Epithelial cell of proximal tubule (primary cell): ENCODE measurements at regions not wholly inside any gene's neighbourhood (a gene's known extent, or its start where the extent isn't known, plus 50 kb on each side); places are given as distances from the start of the nearest gene placed in this dataset.

Source experiments
- DNase-seq: peaks from one replicate; pipeline ENCODE4 v3.0.0-alpha.2; 2011; ENCODE audit warnings: low read depth
- H3K4me3 ChIP-seq: 2 replicates; pipeline ENCODE4 v1.5.1; 2011; ENCODE audit warnings: low read depth, mild to moderate bottlenecking, low read length
- TF ChIP-seq, protein P1 (sequence below): conservative IDR thresholded peaks from 2 replicates; pipeline ENCODE4 v1.5.1; 2012; ENCODE audit warnings: low read depth, mild to moderate bottlenecking, low read length

DNA sequence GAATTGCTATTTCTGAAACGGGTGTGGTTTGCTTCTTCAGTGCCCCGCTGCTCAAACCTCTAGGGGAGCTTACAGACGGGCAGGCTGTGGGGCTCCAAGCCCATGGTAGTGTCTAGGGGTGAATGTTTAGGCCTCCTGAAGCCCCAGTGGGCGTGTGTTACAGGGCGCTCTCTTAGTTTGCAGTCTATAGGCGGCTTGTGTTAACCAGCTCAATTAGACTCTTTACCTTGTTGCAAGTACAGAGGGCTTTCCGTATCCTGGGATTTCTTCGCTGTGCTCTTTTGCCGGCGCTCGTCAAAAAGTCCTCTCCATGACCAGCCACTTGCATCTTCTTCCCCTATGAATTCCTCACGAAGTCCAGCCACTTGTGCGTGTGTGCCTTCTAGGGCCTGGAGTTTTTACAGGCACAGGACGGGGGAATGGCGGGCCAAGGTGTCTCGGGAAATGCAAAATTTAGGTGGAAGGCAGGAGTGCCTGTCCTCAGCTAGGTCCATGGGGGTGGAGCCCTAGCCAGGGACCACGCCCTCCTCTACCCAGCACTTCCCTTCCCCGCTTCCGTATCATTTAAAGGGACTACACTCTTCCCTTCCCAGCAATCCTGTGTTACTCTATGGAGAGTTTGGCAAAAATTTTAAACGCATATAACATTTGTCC is 94.5 kb downstream of the HTR1B start:
- TF ChIP-seq, protein P1, sequence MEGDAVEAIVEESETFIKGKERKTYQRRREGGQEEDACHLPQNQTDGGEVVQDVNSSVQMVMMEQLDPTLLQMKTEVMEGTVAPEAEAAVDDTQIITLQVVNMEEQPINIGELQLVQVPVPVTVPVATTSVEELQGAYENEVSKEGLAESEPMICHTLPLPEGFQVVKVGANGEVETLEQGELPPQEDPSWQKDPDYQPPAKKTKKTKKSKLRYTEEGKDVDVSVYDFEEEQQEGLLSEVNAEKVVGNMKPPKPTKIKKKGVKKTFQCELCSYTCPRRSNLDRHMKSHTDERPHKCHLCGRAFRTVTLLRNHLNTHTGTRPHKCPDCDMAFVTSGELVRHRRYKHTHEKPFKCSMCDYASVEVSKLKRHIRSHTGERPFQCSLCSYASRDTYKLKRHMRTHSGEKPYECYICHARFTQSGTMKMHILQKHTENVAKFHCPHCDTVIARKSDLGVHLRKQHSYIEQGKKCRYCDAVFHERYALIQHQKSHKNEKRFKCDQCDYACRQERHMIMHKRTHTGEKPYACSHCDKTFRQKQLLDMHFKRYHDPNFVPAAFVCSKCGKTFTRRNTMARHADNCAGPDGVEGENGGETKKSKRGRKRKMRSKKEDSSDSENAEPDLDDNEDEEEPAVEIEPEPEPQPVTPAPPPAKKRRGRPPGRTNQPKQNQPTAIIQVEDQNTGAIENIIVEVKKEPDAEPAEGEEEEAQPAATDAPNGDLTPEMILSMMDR: no peak
- peak overlapping the region; percentile 64 for H3K4me3 ChIP-seq
- no peak for DNase-seq

DNA sequence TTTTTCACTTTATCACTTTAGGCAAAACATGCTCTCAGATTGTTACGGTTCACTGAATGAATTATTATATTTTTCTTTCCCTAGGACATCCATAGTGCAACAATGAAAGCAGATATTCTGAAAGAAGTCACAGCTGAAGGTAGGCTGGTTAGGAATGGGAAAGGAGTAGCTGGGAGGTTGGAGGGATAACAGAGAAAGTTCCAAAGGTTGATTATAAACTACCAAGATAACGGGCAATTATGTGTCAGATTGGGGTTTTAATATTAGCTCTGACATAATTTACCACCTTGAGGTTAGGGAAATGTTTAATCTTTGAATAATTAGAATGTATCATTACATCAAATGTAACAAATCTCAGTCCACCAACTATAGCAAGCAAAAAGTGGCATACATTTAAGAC is 96.5 kb downstream of the HTR1B start:
- no peak for DNase-seq
- no peak overlapping the region for H3K4me3 ChIP-seq
- TF ChIP-seq, protein P1: no peak

DNA sequence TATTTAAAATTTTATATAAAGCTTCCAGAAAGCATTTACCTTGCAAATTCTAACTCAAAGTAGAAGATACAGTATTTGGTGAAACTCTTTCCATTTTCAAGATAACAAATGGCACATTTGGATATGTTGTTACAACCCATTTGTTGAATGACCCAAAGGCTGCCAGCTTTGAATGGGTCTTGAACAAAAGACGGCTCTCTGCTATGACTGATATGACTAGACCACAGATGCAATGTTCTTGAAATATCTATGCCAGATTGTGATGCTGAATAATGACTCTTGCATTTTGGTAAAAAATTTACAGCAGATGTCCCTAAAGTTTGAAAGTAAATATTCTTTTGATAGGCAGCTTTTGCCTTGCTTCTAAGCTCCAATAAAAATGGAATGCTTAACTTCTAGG is 99.6 kb downstream of the HTR1B start:
- no peak overlapping the region for H3K4me3 ChIP-seq
- no peak for DNase-seq
- TF ChIP-seq, protein P1: no peak

DNA sequence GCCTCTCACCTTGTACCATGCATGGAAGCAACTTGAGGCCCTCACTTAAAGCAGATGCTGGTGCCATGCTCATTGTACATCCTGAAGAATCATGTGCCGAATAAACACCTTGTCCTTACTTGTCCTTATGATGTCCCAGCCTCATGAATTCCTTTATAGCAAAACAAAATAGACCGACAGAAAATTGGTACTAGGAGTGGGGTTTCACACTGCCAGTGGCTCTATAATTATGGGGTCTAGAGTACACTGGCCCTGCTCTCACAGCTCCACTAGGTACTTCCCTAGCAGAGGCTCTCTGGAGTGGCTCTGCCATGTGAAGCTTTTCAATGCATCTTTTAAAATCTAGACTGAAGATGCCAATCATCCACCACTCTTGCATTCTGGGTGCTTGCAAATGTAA is 101.2 kb downstream of the HTR1B start:
- TF ChIP-seq, protein P1: no peak

DNA sequence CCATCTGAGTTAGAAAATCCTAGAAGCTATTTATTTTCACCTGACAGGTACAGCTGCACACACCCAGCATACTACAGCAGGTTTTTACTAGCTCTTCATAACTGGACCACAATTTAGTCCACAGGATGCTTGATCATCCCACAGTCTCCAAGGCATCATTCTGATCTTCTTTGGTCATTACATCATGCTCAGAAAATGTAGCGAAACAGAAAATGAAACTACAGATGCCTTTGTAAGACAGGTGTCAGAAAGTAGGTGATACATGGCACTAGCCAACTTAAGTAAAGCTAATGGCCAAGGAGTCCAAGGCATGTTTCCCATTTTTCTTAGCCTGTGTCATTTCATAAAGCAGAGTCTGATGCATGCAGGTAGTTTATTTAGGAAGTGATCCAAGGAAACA is 102.3 kb downstream of the HTR1B start:
- H3K4me3 ChIP-seq: no peak overlapping the region
- no peak for DNase-seq
- TF ChIP-seq, protein P1: no peak

More for the DNA sequence above, 101.2 kb downstream of the HTR1B start:
- no peak overlapping the region for H3K4me3 ChIP-seq
- DNase-seq: no peak

DNA sequence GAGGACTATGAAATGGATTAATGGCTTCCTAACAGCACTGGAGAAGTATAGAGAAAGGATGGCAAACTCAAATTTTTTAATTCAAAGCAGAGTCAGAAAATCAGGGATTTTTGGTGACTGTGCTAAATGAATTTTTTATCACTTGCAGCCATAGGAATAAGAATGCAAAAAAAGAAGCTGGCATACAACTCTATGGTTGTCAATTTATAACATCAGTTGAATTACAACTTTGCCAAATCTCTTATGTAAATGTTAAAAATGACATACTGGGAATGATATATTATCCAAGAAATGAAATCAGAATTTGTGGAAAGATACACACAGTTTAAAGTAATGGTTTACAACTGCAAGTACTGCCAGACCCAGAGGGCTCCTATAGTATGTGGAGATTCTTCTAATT is 106.5 kb downstream of the HTR1B start:
- DNase-seq: no peak
- no peak overlapping the region for H3K4me3 ChIP-seq
- TF ChIP-seq, protein P1: no peak

DNA sequence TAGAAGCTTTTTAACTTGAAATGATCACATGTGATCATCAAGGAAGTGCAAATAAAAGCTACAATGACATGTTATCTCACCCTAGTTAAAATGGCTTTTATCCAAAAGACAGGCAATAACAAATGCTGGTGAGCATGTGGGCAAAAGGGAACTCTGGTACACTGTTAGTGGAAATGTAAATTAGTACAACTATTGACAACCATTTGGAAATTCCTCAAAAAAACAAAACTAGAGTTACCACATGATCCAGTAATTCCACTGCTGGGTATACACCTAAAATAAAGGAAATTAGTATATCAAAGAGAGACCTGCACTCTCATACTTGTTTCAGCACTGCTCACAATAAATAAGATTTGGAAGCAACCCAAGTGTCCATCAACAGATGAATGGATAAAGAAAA is 108.7 kb downstream of the HTR1B start:
- TF ChIP-seq, protein P1: no peak
- DNase-seq: no peak

More for the DNA sequence above, 108.7 kb downstream of the HTR1B start:
- no peak overlapping the region for H3K4me3 ChIP-seq
